Fibroblast of lung (primary cell): ENCODE measurements at regions not wholly inside any gene's neighbourhood (a gene's known extent, or its start where the extent isn't known, plus 50 kb on each side); places are given as distances from the start of the nearest gene placed in this dataset.

Experiments used
- CTCF ChIP-seq, 2 donors: IDR thresholded peaks in 1 of 2; conservative IDR thresholded peaks in 1 of 2; 1 replicate in 1 of 2; 2 replicates in 1 of 2; pipeline ENCODE4 v1.5.1; 2011 to 2012; ENCODE audit warnings: low read length in 2 of 2, control low read depth in 1 of 2, inconsistent platforms in 1 of 2, low read depth in 1 of 2, mild to moderate bottlenecking in 1 of 2
- EZH2 ChIP-seq: IDR thresholded peaks from 2 replicates; pipeline ENCODE4 v1.5.1; 2012; ENCODE audit warnings: low read length, control low read depth, mild to moderate bottlenecking; ENCODE audit errors: missing control alignments

- TF ChIP-seq CTCF (conservative IDR thresholded peaks at IDR 0.05 in 1 of 2, IDR thresholded peaks at IDR 0.05 in 1 of 2; ENCODE audit: low read depth in 1 of 2, low read length in 2 of 2) (no peak), EZH2 (no peak)
Measured at GRCh38 chr4:96293806-96294205, 453.9 kb downstream of the PDHA2 start.
